HAP-1 (cell line): ENCODE measurements at regions not wholly inside any gene's neighbourhood (a gene's known extent, or its start where the extent isn't known, plus 50 kb on each side); places are given as distances from the start of the nearest gene placed in this dataset.
A peak's percentile ranks its signal among the peaks of the same experiment; 100 is the strongest.

Source experiments
- DNase-seq, 2 experiments: peaks; one replicate each; pipeline ENCODE4 v3.0.0-alpha.2; 2016 to 2020; ENCODE audit warnings: low spot score in 2 of 2
- H3K27me3 ChIP-seq: fragments of 250-450 bp; sonication (Bioruptor Pico); 2 replicates; pipeline ENCODE4 v1.5.1; 2020; ENCODE audit warnings: low read depth, mild to moderate bottlenecking, moderate library complexity
- H3K36me3 ChIP-seq: fragments of 250-450 bp; sonication (Bioruptor Pico); replicated peaks from 2 replicates; pipeline ENCODE4 v1.5.1; 2020; ENCODE audit warnings: mild to moderate bottlenecking
- H3K4me1 ChIP-seq: fragments of 250-450 bp; sonication (Bioruptor Pico); 2 replicates; pipeline ENCODE4 v1.5.1; 2020; ENCODE audit warnings: mild to moderate bottlenecking
- H3K4me3 ChIP-seq: fragments of 250-450 bp; sonication (Bioruptor Pico); 2 replicates; pipeline ENCODE4 v1.5.1; 2020; ENCODE audit warnings: mild to moderate bottlenecking, moderate library complexity
- H3K9me3 ChIP-seq: fragments of 250-450 bp; sonication (Bioruptor Pico); 2 replicates; pipeline ENCODE4 v1.5.1; 2020; ENCODE audit warnings: mild to moderate bottlenecking, moderate library complexity
- in situ Hi-C: fragments of 300-500 bp; cut with MboI; formaldehyde crosslinking; loops from 3 replicates; pipeline ENCODE4 v1.14.3; 2020; ENCODE audit warnings: low sequenced_read_pairs, inconsistent platforms, mixed read lengths

DNA sequence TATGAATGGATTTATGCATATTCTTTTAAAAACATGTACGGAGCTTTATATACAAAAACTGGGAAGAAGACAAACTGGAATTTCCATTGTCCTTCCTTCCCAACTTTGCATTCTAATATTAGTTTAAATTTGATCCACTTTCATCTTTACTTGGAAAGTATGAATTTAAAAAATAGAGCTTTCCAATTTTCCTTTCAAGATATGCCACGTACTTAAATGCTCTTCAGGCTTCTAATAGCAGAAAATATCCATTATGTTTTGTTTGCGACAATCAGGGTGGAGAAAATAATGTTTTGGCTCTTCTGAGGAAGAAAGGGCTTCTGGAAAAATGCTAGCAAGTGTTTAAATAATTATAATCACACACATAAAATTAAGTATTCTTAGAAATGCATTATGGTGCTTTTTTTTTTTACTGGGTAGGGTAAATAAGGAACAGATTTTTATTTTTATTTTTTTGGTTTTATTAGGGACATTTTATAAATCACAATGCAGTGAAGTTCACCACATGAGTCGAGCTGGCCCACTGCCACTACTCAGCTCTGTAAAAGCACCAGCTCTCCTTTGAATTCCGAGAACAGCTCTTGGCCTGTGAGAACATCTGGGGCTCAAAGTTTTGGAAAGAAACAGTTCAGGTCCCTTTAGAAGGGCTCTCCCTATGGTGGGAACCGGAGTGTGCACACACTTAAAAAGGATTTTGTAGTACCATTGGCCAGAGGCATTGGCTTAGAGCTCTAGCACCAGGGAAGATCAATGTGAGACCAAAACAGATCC, 287.4 kb upstream of the LYPLAL1 start:
- no peaks in the 10 kb centered on the region for H3K9me3 ChIP-seq
- DNase-seq, result no peak
- no peaks in the 10 kb centered on the region for H3K36me3 ChIP-seq
- in situ Hi-C loops, result no loop called here
- no peaks in the 10 kb centered on the region for H3K4me1 ChIP-seq
- no peaks in the 10 kb centered on the region for H3K27me3 ChIP-seq
- no peak overlapping the region for H3K4me3 ChIP-seq

DNA sequence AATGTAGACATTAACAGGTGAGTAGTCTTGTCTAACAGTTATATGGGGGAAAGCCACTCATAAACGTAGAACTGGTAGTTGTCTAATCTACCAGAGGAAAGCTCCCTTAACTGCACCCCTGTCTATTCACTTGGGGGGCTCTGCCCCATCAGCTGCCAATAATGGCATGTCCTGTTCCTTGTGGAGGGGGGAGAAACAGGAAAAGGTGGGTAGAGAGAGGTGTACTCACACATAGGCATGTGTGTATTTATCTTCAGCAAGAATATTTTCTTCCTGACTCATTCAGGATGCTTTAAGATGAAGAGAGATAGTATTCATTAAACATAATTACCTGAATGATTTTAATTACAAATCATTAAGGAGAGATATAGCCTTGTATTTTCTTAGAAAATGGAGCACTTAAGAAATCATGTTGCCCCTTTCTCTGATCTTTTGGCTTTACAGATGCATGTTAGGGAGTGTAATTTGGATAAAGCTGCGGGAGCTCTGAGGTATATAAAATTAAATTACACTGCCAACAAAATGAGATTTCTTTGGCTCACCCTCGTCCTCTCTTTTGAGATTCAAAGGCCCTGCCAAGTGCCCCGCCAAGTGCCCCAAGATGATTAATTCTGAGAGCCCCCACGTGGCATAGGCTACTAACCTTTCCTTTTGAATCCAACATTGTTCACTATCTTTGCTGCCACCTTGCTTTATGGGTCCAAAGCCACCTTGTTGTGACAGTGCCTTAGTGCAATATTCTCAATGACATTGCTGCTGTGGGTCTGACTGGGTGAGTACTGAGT, 286.3 kb upstream of the LYPLAL1 start:
- in situ Hi-C loops, result no loop called here
- H3K4me3 ChIP-seq, result no peak overlapping the region
- H3K9me3 ChIP-seq, result no peaks in the 10 kb centered on the region
- no peaks in the 10 kb centered on the region for H3K4me1 ChIP-seq
- H3K36me3 ChIP-seq, result no peaks in the 10 kb centered on the region
- no peak for DNase-seq
- H3K27me3 ChIP-seq, result no peaks in the 10 kb centered on the region

DNA sequence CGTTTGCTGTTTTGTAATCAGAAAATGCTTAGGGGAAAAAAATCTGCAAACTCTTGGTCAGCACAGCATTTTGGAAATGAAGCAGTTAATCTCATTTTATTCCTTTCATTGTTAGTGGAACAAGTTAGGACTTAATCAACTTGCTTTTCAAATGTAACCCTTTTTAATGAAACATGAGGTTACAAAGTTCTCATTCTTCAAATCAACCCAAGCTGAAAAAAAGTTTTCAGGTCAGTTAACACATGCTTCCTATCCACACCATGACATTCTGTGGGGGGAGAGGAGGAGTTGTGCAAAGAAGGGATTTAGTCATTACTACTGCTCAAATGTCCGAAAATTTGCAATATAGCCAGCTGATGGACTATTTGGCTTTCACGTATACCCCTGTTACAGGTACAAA, 283.2 kb upstream of the LYPLAL1 start:
- Histone ChIP-seq H3K36me3 (no peaks in the 10 kb centered on the region), H3K4me1 (no peaks in the 10 kb centered on the region), H3K27me3 (no peaks in the 10 kb centered on the region), H3K9me3 (no peaks in the 10 kb centered on the region), H3K4me3 (no peak overlapping the region)
- no peak for DNase-seq
- in situ Hi-C loops, result no loop called here

DNA sequence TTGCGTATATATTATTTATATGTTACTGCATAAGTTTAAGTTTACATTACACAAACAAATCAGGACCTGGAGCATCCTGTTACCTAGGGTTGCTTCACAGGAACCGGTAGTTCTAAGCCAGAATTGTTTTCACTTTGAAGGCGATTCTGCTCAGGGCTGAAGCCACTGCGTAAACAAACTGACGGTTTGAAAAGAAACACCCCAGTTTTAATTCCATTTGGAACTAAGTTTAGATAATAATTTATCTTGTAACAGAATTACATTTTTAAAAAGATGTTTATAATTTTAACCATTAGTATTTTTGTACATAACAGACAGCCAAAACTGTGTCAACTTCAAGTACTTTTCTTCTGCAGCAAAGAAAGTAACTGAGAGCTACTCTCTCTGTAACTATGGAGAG, 282.1 kb upstream of the LYPLAL1 start:
- Histone ChIP-seq H3K36me3 (no peaks in the 10 kb centered on the region), H3K4me3 (no peak overlapping the region), H3K4me1 (peaks cover 1% of the 10 kb centered on the region; the same call in 1 of the 2 replicates), H3K9me3 (no peaks in the 10 kb centered on the region), H3K27me3 (no peaks in the 10 kb centered on the region)
- no peak for DNase-seq
- in situ Hi-C loops, result no loop called here

DNA sequence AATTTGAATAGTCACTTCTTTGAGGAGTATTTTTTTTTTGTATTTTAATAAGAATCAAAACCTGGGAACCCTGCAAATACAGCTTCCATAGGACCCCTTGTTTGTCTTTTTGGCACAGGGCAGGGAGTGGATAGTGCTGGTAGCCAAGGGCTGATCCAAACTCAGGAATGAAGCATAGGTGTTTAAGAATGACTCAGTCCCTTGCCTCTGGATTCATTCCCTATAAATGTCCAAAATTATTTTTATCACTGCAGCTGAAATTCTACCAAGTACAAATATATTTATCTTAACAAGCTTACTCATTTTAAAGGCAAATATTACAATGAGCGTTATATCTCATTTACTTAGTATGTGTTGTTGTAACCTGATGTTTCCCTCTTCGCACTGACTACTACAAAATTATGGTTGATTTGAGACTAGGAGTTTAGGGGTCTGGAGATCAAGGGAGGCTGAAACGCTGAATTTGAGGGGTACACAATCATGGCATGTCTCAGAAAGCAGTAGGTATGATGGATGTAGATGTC, 278.6 kb upstream of the LYPLAL1 start:
- Histone ChIP-seq H3K4me3 (no peak overlapping the region), H3K36me3 (no peaks in the 10 kb centered on the region), H3K27me3 (no peaks in the 10 kb centered on the region), H3K4me1 (peaks cover 3% of the 10 kb centered on the region; the same call in 1 of the 2 replicates), H3K9me3 (no peaks in the 10 kb centered on the region)
- in situ Hi-C loops, result no loop called here
- no peak for DNase-seq

DNA sequence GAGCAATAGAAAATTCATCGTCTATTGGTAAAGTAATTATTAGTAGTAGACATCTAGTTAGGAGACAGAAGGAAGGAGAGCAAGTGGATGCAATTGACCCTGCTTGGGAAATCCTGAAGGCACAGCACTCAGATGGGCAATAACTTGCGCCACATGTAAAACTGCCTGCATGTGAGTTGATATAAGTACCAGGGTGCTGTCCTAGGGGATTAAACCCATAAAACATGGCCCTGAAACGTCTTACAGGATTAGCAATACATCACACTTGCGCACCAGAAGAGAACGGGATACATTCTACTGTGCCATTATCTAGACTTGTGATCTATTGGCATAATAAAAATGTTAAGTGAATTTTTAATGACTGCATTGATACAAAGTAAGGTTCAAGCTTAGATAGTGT, 277.5 kb upstream of the LYPLAL1 start:
- in situ Hi-C loops, result no loop called here
- Histone ChIP-seq H3K27me3 (no peaks in the 10 kb centered on the region), H3K9me3 (no peaks in the 10 kb centered on the region), H3K36me3 (no peaks in the 10 kb centered on the region), H3K4me1 (peaks cover 3% of the 10 kb centered on the region; the same call in 1 of the 2 replicates), H3K4me3 (no peak overlapping the region)
- peak; percentile 37 to 57 for DNase-seq

DNA sequence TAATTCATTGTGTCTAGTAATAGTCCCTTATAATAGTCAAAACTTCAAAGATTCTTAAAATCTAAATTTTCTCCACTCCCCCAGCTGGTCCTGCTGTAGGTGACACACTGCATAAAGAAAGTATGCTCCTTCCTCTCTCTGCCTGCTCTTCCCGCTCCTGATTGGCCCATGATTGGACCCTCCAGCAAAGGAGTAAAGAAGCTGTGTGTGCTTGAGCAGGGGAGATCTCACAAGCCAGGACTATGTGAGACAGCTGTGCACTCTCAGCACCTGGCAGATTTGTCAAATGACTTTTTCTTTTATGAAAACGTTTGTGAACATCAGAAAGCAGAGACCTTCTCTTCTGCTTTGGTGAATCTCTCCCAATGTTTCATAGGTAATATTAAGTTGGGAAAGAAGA, 274.8 kb upstream of the LYPLAL1 start:
- no peaks in the 10 kb centered on the region for H3K36me3 ChIP-seq
- H3K4me3 ChIP-seq, result no peak overlapping the region
- no peaks in the 10 kb centered on the region for H3K9me3 ChIP-seq
- no peaks in the 10 kb centered on the region for H3K27me3 ChIP-seq
- in situ Hi-C loops, result no loop called here
- DNase-seq, result no peak
- H3K4me1 ChIP-seq, result peaks cover 3% of the 10 kb centered on the region; the same call in 1 of the 2 replicates

DNA sequence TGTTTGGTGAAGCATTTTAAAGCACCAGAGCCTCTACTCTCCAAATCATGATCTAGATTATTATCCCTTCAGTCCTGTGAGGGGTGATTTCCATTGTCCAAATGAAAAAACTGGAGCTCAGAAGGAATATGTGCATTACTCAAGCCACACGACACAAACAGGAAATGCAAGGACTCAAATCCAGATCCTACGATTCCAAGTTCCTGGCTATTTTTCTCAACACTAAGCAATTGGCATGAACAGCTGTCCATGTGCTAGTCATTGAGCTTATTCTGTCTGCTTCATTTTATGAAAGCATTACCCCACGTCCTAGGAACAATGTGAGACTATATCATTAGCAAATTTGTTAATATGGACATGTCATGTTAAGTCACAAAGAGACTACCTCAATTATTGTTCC, 273.1 kb upstream of the LYPLAL1 start:
- Histone ChIP-seq H3K36me3 (no peaks in the 10 kb centered on the region), H3K27me3 (no peaks in the 10 kb centered on the region), H3K4me3 (no peak overlapping the region), H3K4me1 (peaks cover 3% of the 10 kb centered on the region; the same call in 1 of the 2 replicates), H3K9me3 (no peaks in the 10 kb centered on the region)
- in situ Hi-C loops, result no loop called here
- DNase-seq, result no peak

DNA sequence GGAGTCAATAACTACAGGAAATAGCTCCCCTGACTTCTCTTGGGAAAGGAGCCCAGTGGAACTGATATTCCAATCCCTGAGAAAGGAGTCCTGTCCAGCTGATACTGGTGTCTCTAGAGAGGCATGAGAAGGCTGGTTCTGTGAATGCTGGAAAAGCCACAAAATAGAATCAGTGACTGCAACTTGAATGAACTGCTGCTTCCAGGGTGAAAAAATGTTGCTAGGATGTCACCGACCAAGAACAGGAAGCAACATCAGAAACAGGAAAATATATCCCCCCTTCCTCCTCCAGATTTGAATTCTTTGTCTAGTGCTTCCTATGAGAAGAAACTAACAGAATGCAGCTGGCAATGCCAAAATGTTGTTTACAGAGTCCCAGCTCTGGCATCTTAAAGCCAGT, 269.3 kb upstream of the LYPLAL1 start:
- no peaks in the 10 kb centered on the region for H3K9me3 ChIP-seq
- in situ Hi-C loops, result no loop called here
- no peak for DNase-seq
- H3K4me3 ChIP-seq, result no peak overlapping the region
- H3K4me1 ChIP-seq, result no peaks in the 10 kb centered on the region
- no peaks in the 10 kb centered on the region for H3K36me3 ChIP-seq
- H3K27me3 ChIP-seq, result no peaks in the 10 kb centered on the region

DNA sequence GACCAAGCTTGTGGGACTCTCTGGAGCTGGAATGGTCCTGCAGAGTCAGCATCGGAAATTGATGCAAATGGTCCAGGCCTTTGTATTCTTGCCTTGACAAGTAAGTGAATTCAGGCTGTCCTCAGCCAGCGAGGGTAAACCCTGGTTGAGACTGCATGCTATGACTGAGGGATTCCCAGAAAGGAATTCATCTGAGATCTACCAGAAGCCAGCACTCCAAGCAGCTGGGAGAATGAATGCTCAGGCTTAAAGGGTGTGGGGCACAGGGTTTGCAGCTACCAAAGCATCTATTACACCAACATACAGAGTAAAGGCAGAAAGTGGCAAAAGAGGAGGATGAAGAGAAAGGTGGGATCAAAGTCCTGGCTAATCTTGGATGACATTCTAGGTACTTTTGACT, 257.0 kb upstream of the LYPLAL1 start:
- DNase-seq, result no peak

DNA sequence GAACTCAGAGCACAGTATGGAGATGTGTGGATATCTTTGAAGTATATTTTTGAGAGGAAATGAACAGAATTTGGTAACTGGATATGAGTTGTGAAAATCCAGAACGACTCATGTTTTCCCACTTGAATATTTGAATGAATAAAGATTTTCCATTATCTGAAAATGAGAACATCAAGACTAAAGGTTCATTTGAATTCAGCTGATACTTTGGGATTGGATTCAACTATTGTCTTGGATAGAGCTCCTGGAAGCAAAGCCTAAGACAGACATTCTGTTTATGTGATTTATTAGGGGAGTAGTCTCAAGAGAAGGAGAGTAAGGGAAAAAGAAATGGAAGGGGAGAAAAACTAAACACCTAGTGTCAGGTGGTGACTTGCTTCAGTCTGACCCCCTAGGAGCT, 256.0 kb upstream of the LYPLAL1 start:
- Histone ChIP-seq H3K4me1 (no peaks in the 10 kb centered on the region), H3K4me3 (no peak overlapping the region), H3K27me3 (no peaks in the 10 kb centered on the region), H3K36me3 (no peaks in the 10 kb centered on the region), H3K9me3 (no peaks in the 10 kb centered on the region)
- DNase-seq, result no peak
- in situ Hi-C loops, result no loop called here

More for the DNA sequence above, 257.0 kb upstream of the LYPLAL1 start:
- no peaks in the 10 kb centered on the region for H3K36me3 ChIP-seq
- no peaks in the 10 kb centered on the region for H3K27me3 ChIP-seq
- H3K9me3 ChIP-seq, result no peaks in the 10 kb centered on the region
- H3K4me3 ChIP-seq, result no peak overlapping the region
- no peaks in the 10 kb centered on the region for H3K4me1 ChIP-seq
- in situ Hi-C loops, result no loop called here

DNA sequence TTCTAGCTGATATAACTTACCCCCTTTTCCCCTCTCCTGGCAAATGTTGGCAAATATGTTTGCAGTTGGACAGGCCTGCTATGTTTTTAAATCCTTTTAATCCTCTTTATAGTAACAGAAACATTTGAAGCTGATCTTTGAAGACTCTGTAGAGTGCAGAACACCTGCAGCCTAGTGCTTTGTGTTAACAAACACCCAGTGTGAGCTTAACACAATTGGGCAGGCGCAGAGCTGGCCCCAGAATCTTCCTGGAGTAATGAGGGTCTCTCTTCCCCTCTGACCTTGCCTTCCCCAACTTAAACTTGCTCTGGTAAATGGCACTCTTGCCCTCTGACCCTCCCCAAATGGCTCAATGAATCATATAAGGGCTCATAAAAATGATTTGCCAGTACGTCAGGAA, 247.9 kb upstream of the LYPLAL1 start:
- H3K9me3 ChIP-seq, result no peaks in the 10 kb centered on the region
- in situ Hi-C loops, result no loop called here

DNA sequence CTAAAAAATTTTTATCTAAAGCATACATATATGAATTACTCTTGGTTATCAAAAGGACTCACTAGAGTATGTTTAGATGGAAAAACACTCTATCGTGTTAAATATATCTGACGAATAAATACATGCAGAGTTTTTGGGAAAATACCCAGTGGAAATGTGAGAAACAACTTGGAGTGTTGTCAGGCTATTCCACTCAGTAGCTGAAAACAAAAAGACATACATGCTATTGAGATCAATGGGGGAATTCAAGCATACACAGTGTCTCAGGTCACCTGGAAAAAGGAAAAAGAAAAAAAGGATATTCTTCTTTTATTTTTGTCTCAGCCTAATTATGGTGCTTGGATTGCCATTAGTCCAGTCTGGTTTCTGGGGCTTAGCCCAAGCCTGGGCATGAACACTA, 247.0 kb upstream of the LYPLAL1 start:
- Histone ChIP-seq H3K27me3 (no peaks in the 10 kb centered on the region), H3K9me3 (no peaks in the 10 kb centered on the region), H3K4me1 (peaks cover 6% of the 10 kb centered on the region; the same call in 1 of the 2 replicates), H3K36me3 (no peaks in the 10 kb centered on the region), H3K4me3 (no peak overlapping the region)
- DNase-seq, result no peak
- in situ Hi-C loops, result no loop called here

More for the DNA sequence above, 247.9 kb upstream of the LYPLAL1 start:
- no peak for DNase-seq
- H3K4me3 ChIP-seq, result no peak overlapping the region
- H3K27me3 ChIP-seq, result no peaks in the 10 kb centered on the region
- H3K4me1 ChIP-seq, result peaks cover 3% of the 10 kb centered on the region; the same call in 1 of the 2 replicates
- no peaks in the 10 kb centered on the region for H3K36me3 ChIP-seq

DNA sequence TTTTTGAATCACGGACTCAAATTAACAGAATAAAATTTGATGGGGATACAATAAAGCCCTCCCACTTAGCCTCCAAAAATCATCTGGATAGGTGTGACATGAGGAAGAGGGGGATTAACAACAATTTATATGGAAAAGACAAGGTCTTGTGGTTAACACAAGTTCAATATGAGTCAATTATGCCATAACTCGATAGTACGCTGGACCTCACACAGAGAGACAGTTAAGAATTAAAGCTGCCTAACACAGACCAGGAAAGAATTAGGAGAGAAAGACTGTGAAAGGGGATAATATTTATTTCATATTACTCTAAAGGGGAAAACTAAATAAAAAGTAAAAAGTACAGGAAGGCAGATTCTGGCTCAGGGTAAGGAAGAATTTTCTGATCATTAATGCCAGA, 243.7 kb upstream of the LYPLAL1 start:
- no peak for DNase-seq
- in situ Hi-C loops, result no loop called here
- Histone ChIP-seq H3K36me3 (no peaks in the 10 kb centered on the region), H3K27me3 (no peaks in the 10 kb centered on the region), H3K4me3 (no peak overlapping the region), H3K4me1 (peaks cover 6% of the 10 kb centered on the region; the same call in 1 of the 2 replicates), H3K9me3 (no peaks in the 10 kb centered on the region)
